A549 (cell line): ENCODE measurements at regions not wholly inside any gene's neighbourhood (a gene's known extent, or its start where the extent isn't known, plus 50 kb on each side); places are given as distances from the start of the nearest gene placed in this dataset.

Experiments used
- ATAC-seq, 2 experiments: fragments of 200-7000 bp in 1 of 2; fragments of >200 bp in 1 of 2; cut with Nextera tagmentation in 1 of 2; cut with Tn5 transposase in 1 of 2; 3 replicates each; pipeline versions ENCODE4 v1.8.0 to v1.9.1; 2018 to 2020; ENCODE audit warnings: mild to moderate bottlenecking in 1 of 2, moderate library complexity in 1 of 2
- CTCF ChIA-PET: fragments of 300-600 bp; sonication (Branson Sonifier 250); formaldehyde crosslinking; extraction: SDS; loops from one replicate; lab custom pipeline; 2021; ENCODE audit warnings: antibody characterized with exemption, inconsistent platforms; lab: Yijun Ruan, JAX
- POLR2A ChIA-PET: fragments of 350-600 bp; formaldehyde crosslinking; extraction: SDS; loops from one replicate; lab custom pipeline; 2021; ENCODE audit warnings: antibody characterized with exemption, inconsistent platforms; lab: Yijun Ruan, JAX
- DNase-seq, 2 experiments: peaks; one replicate each; pipeline versions ENCODE4 v3.0.0 to v3.0.0-alpha.2; 2011 to 2016; ENCODE audit warnings: low read depth in 1 of 2, low spot score in 1 of 2
- FAIRE-seq: peaks from 2 replicates; lab custom pipeline; 2011; peaks lifted over from hg19 to GRCh38; lab: Jason Lieb, UNC
- H3K27ac ChIP-seq, 2 experiments: fragments of >200 bp; sonication (Bioruptor Twin); formaldehyde crosslinking; 3 replicates each; pipeline ENCODE4 v1.5.1; 2016 to 2017
- H3K4me1 ChIP-seq: fragments of >200 bp; sonication (Bioruptor Twin); formaldehyde crosslinking; 3 replicates; pipeline ENCODE4 v1.6.1; 2016
- H3K4me2 ChIP-seq: fragments of >200 bp; sonication (Bioruptor Twin); formaldehyde crosslinking; 3 replicates; pipeline ENCODE4 v1.6.1; 2016
- H3K4me3 ChIP-seq: fragments of >200 bp; sonication (Bioruptor Twin); formaldehyde crosslinking; 3 replicates; pipeline ENCODE4 v1.5.1; 2016
- H3K9me3 ChIP-seq: fragments of >200 bp; sonication (Bioruptor Twin); formaldehyde crosslinking; 3 replicates; pipeline ENCODE4 v1.6.1; 2016
- BCL3 ChIP-seq: fragments of >200 bp; sonication (Bioruptor Twin); formaldehyde crosslinking; IDR thresholded peaks from 3 replicates; pipeline ENCODE4 v1.6.1; 2016
- BHLHE40 ChIP-seq: IDR thresholded peaks from 2 replicates; pipeline ENCODE4 v1.6.1; 2012; ENCODE audit warnings: low read depth, low read length, inconsistent platforms
- CHD4 ChIP-seq: fragments of 200-600 bp; sonication (generic); IDR thresholded peaks from 2 replicates; pipeline ENCODE4 v1.6.1; 2016; ENCODE audit warnings: antibody characterized with exemption, mild to moderate bottlenecking, borderline replicate concordance
- EP300 ChIP-seq, 2 experiments: fragments of >200 bp; sonication (Bioruptor Twin); formaldehyde crosslinking; IDR thresholded peaks; 2 replicates in 1 of 2; 3 replicates in 1 of 2; pipeline ENCODE4 v1.6.1; 2016 to 2017
- ESRRA ChIP-seq: fragments of 150-350 bp; IDR thresholded peaks from 2 replicates; pipeline ENCODE4 v1.6.1; 2014; ENCODE audit warnings: mild to moderate bottlenecking, low read length, borderline replicate concordance
- FOSL2 ChIP-seq, 2 experiments: fragments of 450-650 bp in 1 of 2; fragments of >200 bp in 1 of 2; sonication (Bioruptor Twin) in 1 of 2; formaldehyde crosslinking; IDR thresholded peaks; 2 replicates each; pipeline versions ENCODE4 v1.5.0 to v1.6.1; 2016 to 2020; ENCODE audit warnings: mild to moderate bottlenecking in 1 of 2, moderate library complexity in 1 of 2
- HEYL ChIP-seq: fragments of 250-450 bp; sonication (Bioruptor Pico); IDR thresholded peaks from 2 replicates; pipeline ENCODE4 v1.8.0; 2021; ENCODE audit warnings: mild to moderate bottlenecking, moderate library complexity
- HOXA7 ChIP-seq: fragments of 250-450 bp; sonication (Bioruptor Pico); IDR thresholded peaks from 2 replicates; pipeline ENCODE4 v1.5.0; 2020; ENCODE audit warnings: mild to moderate bottlenecking, moderate library complexity
- HOXB13 ChIP-seq: fragments of 250-450 bp; sonication (Bioruptor Pico); IDR thresholded peaks from 2 replicates; pipeline ENCODE4 v1.5.0; 2020; ENCODE audit warnings: low read depth, mild to moderate bottlenecking, moderate library complexity
- MAFK ChIP-seq: fragments of 450-650 bp; IDR thresholded peaks from 2 replicates; pipeline ENCODE4 v1.6.1; 2014; ENCODE audit not compliant: partially characterized antibody
- NFE2L2 ChIP-seq: fragments of 150-350 bp; conservative IDR thresholded peaks from 2 replicates; pipeline ENCODE4 v1.6.1; 2014; ENCODE audit warnings: low read length
- NPAS2 ChIP-seq: fragments of 250-450 bp; sonication (Bioruptor Pico); IDR thresholded peaks from 2 replicates; pipeline ENCODE4 v1.8.0; 2022; ENCODE audit warnings: mild to moderate bottlenecking, moderate library complexity, borderline replicate concordance
- PHF8 ChIP-seq: fragments of 200-600 bp; sonication (generic); IDR thresholded peaks from 2 replicates; pipeline ENCODE4 v1.6.1; 2016; ENCODE audit warnings: low read depth, mild to moderate bottlenecking, antibody characterized with exemption, moderate library complexity, borderline replicate concordance
- POLR2A ChIP-seq: IDR thresholded peaks from 2 replicates; pipeline ENCODE4 v1.6.1; 2012; ENCODE audit warnings: mild to moderate bottlenecking, low read length
- RAD21 ChIP-seq, 2 experiments: fragments of >200 bp in 1 of 2; sonication (Bioruptor Twin) in 1 of 2; formaldehyde crosslinking in 1 of 2; IDR thresholded peaks in 1 of 2; conservative IDR thresholded peaks in 1 of 2; 2 replicates in 1 of 2; 3 replicates in 1 of 2; pipeline ENCODE4 v1.6.1; 2012 to 2018; ENCODE audit warnings: inconsistent platforms in 1 of 2
- TFCP2L1 ChIP-seq: fragments of 250-450 bp; sonication (Bioruptor Pico); IDR thresholded peaks from 2 replicates; pipeline ENCODE4 v1.5.0; 2021; ENCODE audit warnings: mild to moderate bottlenecking
- WGBS: methylation state at CpG from one replicate; pipeline ENCODE4 v1.1.6; 2017; ENCODE audit errors: missing lambda C conversion rate; 5-methylcytosine and 5-hydroxymethylcytosine counted together
- TF ChIP-seq, protein P1 (sequence below): IDR thresholded peaks from 2 replicates; pipeline ENCODE4 v1.6.1; 2012
- TF ChIP-seq, protein P2 (sequence below): fragments of >200 bp; sonication (Bioruptor Twin); formaldehyde crosslinking; IDR thresholded peaks from 3 replicates; pipeline ENCODE4 v1.5.1; 2016
- TF ChIP-seq, protein P3 (sequence below): fragments of 150-350 bp; IDR thresholded peaks from 2 replicates; pipeline ENCODE4 v1.6.1; 2014; ENCODE audit warnings: low read depth, mild to moderate bottlenecking, low read length
- TF ChIP-seq, protein P4 (sequence below): IDR thresholded peaks from 2 replicates; pipeline ENCODE4 v1.6.1; 2012; ENCODE audit warnings: low read depth, borderline replicate concordance

GRCh38 chr5:21672911-21673310, 1180.2 kb downstream of the CDH12 start:
- DNase-seq (no peak), FAIRE-seq (no peak)
- 22% methylated on average over 1 of the region's 1 CpG for WGBS
- Histone ChIP-seq H3K4me2 (no peak overlapping the region), H3K4me3 (no peak overlapping the region), H3K4me1 (no peaks in the 10 kb centered on the region)
- POLR2A ChIA-PET, result no interaction called here
- no peak for TF ChIP-seq PHF8
- no peak for TF ChIP-seq ESRRA
- TF ChIP-seq NFE2L2, result no peak
- TF ChIP-seq HOXB13, result no peak
- no peak for TF ChIP-seq CHD4
- no peak for TF ChIP-seq RAD21 (conservative IDR thresholded peaks at IDR 0.05 in 1 of 2, IDR thresholded peaks at IDR 0.05 in 1 of 2)
- no peak for TF ChIP-seq MAFK
- no peak for TF ChIP-seq BCL3
- TF ChIP-seq, all 56 proteins: peak for 0
- CTCF ChIA-PET, result no interaction called here
- no peaks in the 10 kb centered on the region for H3K9me3 ChIP-seq
- ATAC-seq, result no peak
- no peak overlapping the region for H3K27ac ChIP-seq

GRCh38 chr5:21672360-21672759, 1180.8 kb downstream of the CDH12 start:
- TF ChIP-seq, protein P1, sequence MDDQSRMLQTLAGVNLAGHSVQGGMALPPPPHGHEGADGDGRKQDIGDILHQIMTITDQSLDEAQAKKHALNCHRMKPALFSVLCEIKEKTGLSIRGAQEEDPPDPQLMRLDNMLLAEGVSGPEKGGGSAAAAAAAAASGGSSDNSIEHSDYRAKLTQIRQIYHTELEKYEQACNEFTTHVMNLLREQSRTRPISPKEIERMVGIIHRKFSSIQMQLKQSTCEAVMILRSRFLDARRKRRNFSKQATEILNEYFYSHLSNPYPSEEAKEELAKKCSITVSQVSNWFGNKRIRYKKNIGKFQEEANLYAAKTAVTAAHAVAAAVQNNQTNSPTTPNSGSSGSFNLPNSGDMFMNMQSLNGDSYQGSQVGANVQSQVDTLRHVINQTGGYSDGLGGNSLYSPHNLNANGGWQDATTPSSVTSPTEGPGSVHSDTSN, result no peak
- no peak for TF ChIP-seq BHLHE40
- TF ChIP-seq, protein P2, sequence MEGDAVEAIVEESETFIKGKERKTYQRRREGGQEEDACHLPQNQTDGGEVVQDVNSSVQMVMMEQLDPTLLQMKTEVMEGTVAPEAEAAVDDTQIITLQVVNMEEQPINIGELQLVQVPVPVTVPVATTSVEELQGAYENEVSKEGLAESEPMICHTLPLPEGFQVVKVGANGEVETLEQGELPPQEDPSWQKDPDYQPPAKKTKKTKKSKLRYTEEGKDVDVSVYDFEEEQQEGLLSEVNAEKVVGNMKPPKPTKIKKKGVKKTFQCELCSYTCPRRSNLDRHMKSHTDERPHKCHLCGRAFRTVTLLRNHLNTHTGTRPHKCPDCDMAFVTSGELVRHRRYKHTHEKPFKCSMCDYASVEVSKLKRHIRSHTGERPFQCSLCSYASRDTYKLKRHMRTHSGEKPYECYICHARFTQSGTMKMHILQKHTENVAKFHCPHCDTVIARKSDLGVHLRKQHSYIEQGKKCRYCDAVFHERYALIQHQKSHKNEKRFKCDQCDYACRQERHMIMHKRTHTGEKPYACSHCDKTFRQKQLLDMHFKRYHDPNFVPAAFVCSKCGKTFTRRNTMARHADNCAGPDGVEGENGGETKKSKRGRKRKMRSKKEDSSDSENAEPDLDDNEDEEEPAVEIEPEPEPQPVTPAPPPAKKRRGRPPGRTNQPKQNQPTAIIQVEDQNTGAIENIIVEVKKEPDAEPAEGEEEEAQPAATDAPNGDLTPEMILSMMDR, result no peak
- no peak for FAIRE-seq
- ATAC-seq, result no peak
- ChIA-PET CTCF (no interaction called here), POLR2A (no interaction called here)
- Histone ChIP-seq H3K9me3 (no peaks in the 10 kb centered on the region), H3K4me1 (no peaks in the 10 kb centered on the region), H3K27ac (no peak overlapping the region), H3K4me2 (no peak overlapping the region), H3K4me3 (no peak overlapping the region)
- DNase-seq, result no peak

GRCh38 chr5:21665524-21665923, 1187.6 kb downstream of the CDH12 start:
- TF ChIP-seq PHF8, result no peak
- TF ChIP-seq HOXA7 (CRISPR knock-in tag), result no peak
- no peak for TF ChIP-seq EP300 (IDR thresholded peaks at IDR 0.05)
- no peak for TF ChIP-seq TFCP2L1 (CRISPR knock-in tag)
- TF ChIP-seq HOXB13, result no peak
- TF ChIP-seq, protein P3, sequence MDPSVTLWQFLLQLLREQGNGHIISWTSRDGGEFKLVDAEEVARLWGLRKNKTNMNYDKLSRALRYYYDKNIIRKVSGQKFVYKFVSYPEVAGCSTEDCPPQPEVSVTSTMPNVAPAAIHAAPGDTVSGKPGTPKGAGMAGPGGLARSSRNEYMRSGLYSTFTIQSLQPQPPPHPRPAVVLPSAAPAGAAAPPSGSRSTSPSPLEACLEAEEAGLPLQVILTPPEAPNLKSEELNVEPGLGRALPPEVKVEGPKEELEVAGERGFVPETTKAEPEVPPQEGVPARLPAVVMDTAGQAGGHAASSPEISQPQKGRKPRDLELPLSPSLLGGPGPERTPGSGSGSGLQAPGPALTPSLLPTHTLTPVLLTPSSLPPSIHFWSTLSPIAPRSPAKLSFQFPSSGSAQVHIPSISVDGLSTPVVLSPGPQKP, result no peak
- no peak for TF ChIP-seq HEYL (CRISPR knock-in tag)
- TF ChIP-seq, protein P4, sequence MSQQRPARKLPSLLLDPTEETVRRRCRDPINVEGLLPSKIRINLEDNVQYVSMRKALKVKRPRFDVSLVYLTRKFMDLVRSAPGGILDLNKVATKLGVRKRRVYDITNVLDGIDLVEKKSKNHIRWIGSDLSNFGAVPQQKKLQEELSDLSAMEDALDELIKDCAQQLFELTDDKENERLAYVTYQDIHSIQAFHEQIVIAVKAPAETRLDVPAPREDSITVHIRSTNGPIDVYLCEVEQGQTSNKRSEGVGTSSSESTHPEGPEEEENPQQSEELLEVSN, result no peak
- no peak for TF ChIP-seq CHD4
- no peak for TF ChIP-seq ESRRA
- no peak for TF ChIP-seq NPAS2 (CRISPR knock-in tag)
- TF ChIP-seq POLR2A, result no peak
- TF ChIP-seq FOSL2 (IDR thresholded peaks at IDR 0.05), result no peak
- no peak for TF ChIP-seq FOSL2 (CRISPR knock-in tag; IDR thresholded peaks at IDR 0.05)
- 7% methylated on average over 2 of the region's 2 CpGs for WGBS
- Histone ChIP-seq H3K4me2 (no peak overlapping the region), H3K27ac (no peak overlapping the region), H3K9me3 (no peaks in the 10 kb centered on the region), H3K4me3 (no peak overlapping the region), H3K4me1 (no peaks in the 10 kb centered on the region)
- FAIRE-seq, result no peak
- no peak for DNase-seq
- CTCF ChIA-PET, result no interaction called here
- ATAC-seq, result no peak
- POLR2A ChIA-PET, result no interaction called here
